Endothelial cell of umbilical vein (primary cell): ENCODE measurements at regions not wholly inside any gene's neighbourhood (a gene's known extent, or its start where the extent isn't known, plus 50 kb on each side); places are given as distances from the start of the nearest gene placed in this dataset.

ENCODE experiments used
- BruUV-seq: library from RNA; stranded (reverse); fragments of 400-500 nt; replicated peaks from 2 replicates; lab custom pipeline; 2021; lab: Mats Ljungman, UMichigan
- CTCF ChIA-PET: fragments of 300-600, 350-600 bp; sonication (Branson Sonifier 250); formaldehyde crosslinking; loops from one replicate; lab custom pipeline; 2021; ENCODE audit warnings: antibody characterized with exemption, inconsistent platforms; lab: Charles Lee
- POLR2A ChIA-PET: fragments of 300-600, 350-600 bp; sonication (Branson Sonifier 250); formaldehyde crosslinking; loops from one replicate; lab custom pipeline; 2021; ENCODE audit warnings: antibody characterized with exemption, inconsistent platforms; lab: Charles Lee
- DNase-seq: peaks from one replicate; pipeline ENCODE4 v3.0.0-alpha.2; 2011; ENCODE audit warnings: low read depth, low spot score
- FAIRE-seq: peaks from 2 replicates; lab custom pipeline; 2011; peaks lifted over from hg19 to GRCh38; lab: Jason Lieb, UNC
- H2AFZ ChIP-seq: 2 replicates; pipeline ENCODE4 v1.6.0; 2012; ENCODE audit warnings: low read depth, low read length, control low read depth, inconsistent platforms
- H3K27ac ChIP-seq: 2 replicates; pipeline ENCODE4 v1.5.1; 2011; ENCODE audit warnings: low read depth, mild to moderate bottlenecking, control low read depth, low read length, moderate library complexity; ENCODE audit not compliant: insufficient read depth
- H3K27me3 ChIP-seq, 2 experiments: 2 replicates each; pipeline versions ENCODE4 v1.6.0 to v1.6.1; 2011; ENCODE audit warnings: low read length in 2 of 2, mixed read lengths in 1 of 2; ENCODE audit not compliant: control insufficient read depth in 2 of 2, insufficient read depth in 2 of 2
- H3K36me3 ChIP-seq, 2 experiments: 2 replicates in 1 of 2; 3 replicates in 1 of 2; pipeline ENCODE4 v1.5.1; 2011; ENCODE audit warnings: low read length in 2 of 2, mild to moderate bottlenecking in 1 of 2, moderate library complexity in 1 of 2; ENCODE audit not compliant: control insufficient read depth in 2 of 2, insufficient read depth in 2 of 2; ENCODE audit errors: extremely low read depth in 1 of 2
- H3K4me1 ChIP-seq: 3 replicates; pipeline ENCODE4 v1.5.1; 2011; ENCODE audit warnings: mild to moderate bottlenecking, low read length; ENCODE audit not compliant: control insufficient read depth, insufficient read depth; ENCODE audit errors: extremely low read depth
- H3K4me2 ChIP-seq: 2 replicates; pipeline ENCODE4 v1.6.1; 2011; ENCODE audit warnings: low read length, control low read depth, mixed read lengths; ENCODE audit not compliant: insufficient read depth
- H3K4me3 ChIP-seq, 3 experiments: fragments of 200-600 bp in 1 of 3; sonication (generic), shearing (Covaris generic) in 1 of 3; replicated peaks in 1 of 3; 2 replicates each; pipeline ENCODE4 v1.5.1; 2011 to 2016; ENCODE audit warnings: control low read depth in 3 of 3, low read length in 3 of 3, mild to moderate bottlenecking in 2 of 3, inconsistent platforms in 1 of 3, low read depth in 1 of 3, moderate library complexity in 1 of 3; ENCODE audit not compliant: insufficient read depth in 1 of 3
- H3K79me2 ChIP-seq: 2 replicates; pipeline ENCODE4 v1.6.0; 2012; ENCODE audit warnings: low read length, inconsistent platforms; ENCODE audit not compliant: control insufficient read depth, insufficient read depth
- H3K9ac ChIP-seq: replicated peaks from 2 replicates; pipeline ENCODE3; 2011; ENCODE audit warnings: low read length, control low read depth; ENCODE audit not compliant: insufficient read depth; ENCODE audit errors: extremely low read depth
- H3K9me1 ChIP-seq: replicated peaks from 3 replicates; pipeline ENCODE4 v1.6.0; 2011; ENCODE audit warnings: mild to moderate bottlenecking, low read length; ENCODE audit not compliant: control insufficient read depth, insufficient read depth; ENCODE audit errors: extremely low read depth
- H3K9me3 ChIP-seq: replicated peaks from 2 replicates; pipeline ENCODE4 v1.5.1; 2012; ENCODE audit warnings: low read length, inconsistent platforms; ENCODE audit not compliant: control insufficient read depth, insufficient read depth
- H4K20me1 ChIP-seq: replicated peaks from 2 replicates; pipeline ENCODE3; 2011; ENCODE audit warnings: mild to moderate bottlenecking, low read length; ENCODE audit not compliant: control insufficient read depth, insufficient read depth; ENCODE audit errors: extremely low read depth
- CTCF ChIP-seq, 2 donors: IDR thresholded peaks; 1 replicate in 1 of 2; 2 replicates in 1 of 2; pipeline ENCODE4 v1.5.1; 2011; ENCODE audit warnings: low read length in 2 of 2, mild to moderate bottlenecking in 2 of 2, moderate library complexity in 2 of 2, control low read depth in 1 of 2, inconsistent platforms in 1 of 2, low read depth in 1 of 2; ENCODE audit not compliant: insufficient read depth in 1 of 2; ENCODE audit errors: extremely low read depth in 1 of 2
- EZH2 ChIP-seq: IDR thresholded peaks from 2 replicates; pipeline ENCODE4 v1.6.1; 2012; ENCODE audit warnings: borderline replicate concordance, low read depth, mild to moderate bottlenecking, moderate library complexity, low read length, inconsistent platforms; ENCODE audit not compliant: severe bottlenecking
- FOS ChIP-seq: IDR thresholded peaks from 2 replicates; pipeline ENCODE4 v1.6.1; 2011; ENCODE audit warnings: mild to moderate bottlenecking, low read length, moderate library complexity, borderline replicate concordance; ENCODE audit not compliant: insufficient read depth
- GATA2 ChIP-seq: IDR thresholded peaks from 2 replicates; pipeline ENCODE4 v1.7.0; 2011; ENCODE audit warnings: low read depth, mild to moderate bottlenecking, moderate library complexity, mixed read lengths, low read length; ENCODE audit not compliant: insufficient read length, insufficient read depth
- JUN ChIP-seq: IDR thresholded peaks from 2 replicates; pipeline ENCODE4 v1.6.1; 2011; ENCODE audit warnings: borderline replicate concordance, low read depth; ENCODE audit not compliant: insufficient read length, insufficient read depth
- MAX ChIP-seq: IDR thresholded peaks from 2 replicates; pipeline ENCODE4 v1.6.1; 2011; ENCODE audit not compliant: insufficient read depth, insufficient read length
- MYC ChIP-seq: IDR thresholded peaks from one replicate; pipeline ENCODE4 v1.6.1; 2011; ENCODE audit warnings: mild to moderate bottlenecking, low read depth, low read length
- POLR2A ChIP-seq: IDR thresholded peaks from 2 replicates; pipeline ENCODE4 v1.6.1; 2012; ENCODE audit warnings: low read depth, mild to moderate bottlenecking, control low read depth, low read length
- POLR2AphosphoS5 ChIP-seq: IDR thresholded peaks from 2 replicates; pipeline ENCODE4 v1.6.1; 2012; ENCODE audit warnings: low read depth, mild to moderate bottlenecking, control low read depth, low read length, moderate library complexity; ENCODE audit not compliant: insufficient read depth
- dilution Hi-C: fragments of 300-500 bp; cut with MboI; formaldehyde crosslinking; loops from one replicate; pipeline ENCODE4 v1.15.0; 2019; ENCODE audit warnings: low sequenced_read_pairs; ENCODE audit not compliant: extremely low pct_ligation_motif_present
- intact Hi-C: fragments of 100-400 bp; cut with micrococcal nuclease; formaldehyde crosslinking; loops from one replicate; pipeline ENCODE4 v1.10.0; 2022

GRCh38 chr7:126378642-126379041 lies 874.1 kb downstream of the GRM8 start:
- DNase-seq (no peak), FAIRE-seq (no peak)
- Histone ChIP-seq H3K4me2 (no peak overlapping the region), H3K79me2 (no peaks in the 10 kb centered on the region), H3K36me3 (no peaks in the 10 kb centered on the region), H3K27me3 (no peaks in the 10 kb centered on the region), H3K9ac (no peak overlapping the region), H2AFZ (no peak overlapping the region), H3K9me3 (no peaks in the 10 kb centered on the region), H3K27ac (no peak overlapping the region), H3K9me1 (no peaks in the 10 kb centered on the region), H3K4me1 (no peaks in the 10 kb centered on the region), H4K20me1 (no peaks in the 10 kb centered on the region), H3K4me3 (no peak overlapping the region)
- BruUV-seq = no TSS peak
- intact Hi-C loops = no loop called here
- dilution Hi-C loops = no loop called here
- CTCF ChIA-PET = no interaction called here
- POLR2A ChIA-PET = no interaction called here
- no peak for TF ChIP-seq MYC
- no peak for TF ChIP-seq JUN
- no peak for TF ChIP-seq MAX
- TF ChIP-seq EZH2 = no peak
- TF ChIP-seq POLR2AphosphoS5 = no peak
- no peak for TF ChIP-seq GATA2
- TF ChIP-seq POLR2A = no peak
- TF ChIP-seq CTCF (IDR thresholded peaks at IDR 0.05; ENCODE audit: extremely low read depth in 1 of 2, insufficient read depth in 1 of 2, low read depth in 1 of 2, low read length in 2 of 2) = no peak
- no peak for TF ChIP-seq FOS
